ENCODE measurements at regions not wholly inside any gene's neighbourhood (a gene's known extent, or its start where the extent isn't known, plus 50 kb on each side); places are given as distances from the start of the nearest gene placed in this dataset.

GRCh38 chr5:78726571-78726970, 78.0 kb upstream of the LHFPL2 start:
- intact Hi-C loops (cut with micrococcal nuclease): no loop called here
- Mint-ChIP-seq H3K27ac (ENCODE audit: low read depth, unreplicated experiment) (no peak overlapping the region), H3K4me1 (ENCODE audit: insufficient read depth, unreplicated experiment) (no peaks in the 10 kb centered on the region), H3K36me3 (ENCODE audit: insufficient read depth, unreplicated experiment) (no peaks in the 10 kb centered on the region), H3K27me3 (ENCODE audit: insufficient read depth, unreplicated experiment) (no peaks in the 10 kb centered on the region), H3K4me3 (ENCODE audit: unreplicated experiment) (no peak overlapping the region), H3K9me3 (ENCODE audit: unreplicated experiment) (no peaks in the 10 kb centered on the region)
- no peak for TF ChIP-seq CTCF (IDR thresholded peaks at IDR 0.05; ENCODE audit: unreplicated experiment)
- CTCF ChIA-PET: interaction anchor here (0.7 kb wide), 1 partner anchor 200 kb away, joined by 3 read pairs; no protein-coding TSS in a partner anchor
- POLR2A ChIA-PET: no interaction called here
- BruUV-seq (replicated peaks): no TSS peak
- no peak for DNase-seq (ENCODE audit: unreplicated experiment)

- POLR2A ChIA-PET: no interaction called here
- no TSS peak for BruUV-seq (replicated peaks)
- no peaks in the 10 kb centered on the region for H3K27me3 Mint-ChIP-seq (ENCODE audit: insufficient read depth, unreplicated experiment)
- H3K36me3 Mint-ChIP-seq (ENCODE audit: insufficient read depth, unreplicated experiment): no peaks in the 10 kb centered on the region
- no peak for DNase-seq (ENCODE audit: unreplicated experiment)
- intact Hi-C loops (cut with micrococcal nuclease): no loop called here
- CTCF ChIA-PET: interaction anchor here (0.6 to 0.7 kb wide), 2 partner anchors 56 to 350 kb away, joined by 3 to 4 read pairs; no protein-coding TSS in a partner anchor
- no peak for TF ChIP-seq CTCF (IDR thresholded peaks at IDR 0.05; ENCODE audit: unreplicated experiment)
- no peaks in the 10 kb centered on the region for H3K9me3 Mint-ChIP-seq (ENCODE audit: unreplicated experiment)
- peaks cover under 1% of the 10 kb centered on the region for H3K4me1 Mint-ChIP-seq (ENCODE audit: insufficient read depth, unreplicated experiment)
- no peak overlapping the region for H3K4me3 Mint-ChIP-seq (ENCODE audit: unreplicated experiment)
- no peak overlapping the region for H3K27ac Mint-ChIP-seq (ENCODE audit: low read depth, unreplicated experiment)
These were observed 77.4 kb upstream of the LHFPL2 start for GRCh38 chr5:78726003-78726402.

GRCh38 chr5:78724061-78724460, 75.5 kb upstream of the LHFPL2 start:
- ChIA-PET POLR2A (no interaction called here), CTCF (no interaction called here)
- intact Hi-C loops (cut with micrococcal nuclease): no loop called here
- no peak for DNase-seq (ENCODE audit: unreplicated experiment)
- no peak for TF ChIP-seq CTCF (IDR thresholded peaks at IDR 0.05; ENCODE audit: unreplicated experiment)
- H3K27ac Mint-ChIP-seq (ENCODE audit: low read depth, unreplicated experiment): no peak overlapping the region
- no peaks in the 10 kb centered on the region for H3K36me3 Mint-ChIP-seq (ENCODE audit: insufficient read depth, unreplicated experiment)
- H3K4me3 Mint-ChIP-seq (ENCODE audit: unreplicated experiment): no peak overlapping the region
- no peaks in the 10 kb centered on the region for H3K27me3 Mint-ChIP-seq (ENCODE audit: insufficient read depth, unreplicated experiment)
- peaks cover 6% of the 10 kb centered on the region for H3K4me1 Mint-ChIP-seq (ENCODE audit: insufficient read depth, unreplicated experiment)
- no peaks in the 10 kb centered on the region for H3K9me3 Mint-ChIP-seq (ENCODE audit: unreplicated experiment)
- BruUV-seq (replicated peaks): no TSS peak

- intact Hi-C loops (cut with micrococcal nuclease): no loop called here
- H3K36me3 Mint-ChIP-seq (ENCODE audit: insufficient read depth, unreplicated experiment): no peaks in the 10 kb centered on the region
- BruUV-seq (replicated peaks): no TSS peak
- H3K27ac Mint-ChIP-seq (ENCODE audit: low read depth, unreplicated experiment): no peak overlapping the region
- no peak overlapping the region for H3K4me3 Mint-ChIP-seq (ENCODE audit: unreplicated experiment)
- no peak for DNase-seq (ENCODE audit: unreplicated experiment)
- ChIA-PET CTCF (interaction anchor here (0.7 kb wide), 1 partner anchor 245 kb away, joined by 7 read pairs; no protein-coding TSS in a partner anchor), POLR2A (interaction anchor here (0.7 kb wide), 1 partner anchor 46 kb away, joined by 3 read pairs; no protein-coding TSS in a partner anchor)
- no peak for TF ChIP-seq CTCF (IDR thresholded peaks at IDR 0.05; ENCODE audit: unreplicated experiment)
- H3K4me1 Mint-ChIP-seq (ENCODE audit: insufficient read depth, unreplicated experiment): peaks cover 6% of the 10 kb centered on the region
- no peaks in the 10 kb centered on the region for H3K27me3 Mint-ChIP-seq (ENCODE audit: insufficient read depth, unreplicated experiment)
- no peaks in the 10 kb centered on the region for H3K9me3 Mint-ChIP-seq (ENCODE audit: unreplicated experiment)
These were observed 72.4 kb upstream of the LHFPL2 start for GRCh38 chr5:78720997-78721396.

Measured in MCF 10A (cell line).